Peyer's patch (tissue), 4 donors: ENCODE measurements at regions not wholly inside any gene's neighbourhood (a gene's known extent, or its start where the extent isn't known, plus 50 kb on each side); places are given as distances from the start of the nearest gene placed in this dataset.

Experiments used
- CTCF ChIP-seq, 6 experiments: fragments of 450-650 bp in 4 of 6; fragments of 200-600 bp in 2 of 6; sonication (generic) in 1 of 6; IDR thresholded peaks; one replicate each; pipeline ENCODE4 v1.5.1; 2017 to 2019; ENCODE audit warnings: antibody characterized with exemption in 6 of 6, mild to moderate bottlenecking in 3 of 6, moderate library complexity in 1 of 6
- POLR2A ChIP-seq, 2 donors: fragments of 450-650 bp; IDR thresholded peaks; one replicate each; pipeline ENCODE4 v1.5.1; 2017; ENCODE audit warnings: antibody characterized with exemption in 2 of 2, mild to moderate bottlenecking in 2 of 2, moderate library complexity in 2 of 2

GRCh38 chr13:78036841-78037240 lies 118.2 kb upstream of the EDNRB start:
- TF ChIP-seq CTCF (IDR thresholded peaks at IDR 0.05): no peak
- no peak for TF ChIP-seq POLR2A (IDR thresholded peaks at IDR 0.05)
